HG02884 (cell line): ENCODE measurements at regions not wholly inside any gene's neighbourhood (a gene's known extent, or its start where the extent isn't known, plus 50 kb on each side); places are given as distances from the start of the nearest gene placed in this dataset.

Experiments
- ATAC-seq: cut with Tn5 transposase; IDR thresholded peaks from one replicate; pipeline ENCODE4 v1.9.1; 2021; ENCODE audit warnings: mild to moderate bottlenecking, moderate library complexity; ENCODE audit not compliant: unreplicated experiment

- no peak for ATAC-seq
Measured at GRCh38 chr6:104428184-104428583, 431.5 kb downstream of the HACE1 start.

- ATAC-seq = no peak
Measured at GRCh38 chr6:104423691-104424090, 436.0 kb downstream of the HACE1 start.

- ATAC-seq = no peak
Measured at GRCh38 chr6:104421650-104422049, 438.1 kb downstream of the HACE1 start.

- no peak for ATAC-seq
Measured at GRCh38 chr6:104418839-104419238, 440.9 kb downstream of the HACE1 start.

- no peak for ATAC-seq
Measured at GRCh38 chr6:104418125-104418524, 441.6 kb downstream of the HACE1 start.

- no peak for ATAC-seq
Measured at GRCh38 chr6:104414723-104415122, 445.0 kb downstream of the HACE1 start.

GRCh38 chr6:104413767-104414166 is 446.0 kb downstream of the HACE1 start:
- ATAC-seq = no peak

- ATAC-seq = no peak
Measured at GRCh38 chr6:104411302-104411701, 448.4 kb downstream of the HACE1 start.

GRCh38 chr6:104409913-104410312 is 449.8 kb downstream of the HACE1 start:
- no peak for ATAC-seq

GRCh38 chr6:104407957-104408356 is 451.8 kb downstream of the HACE1 start:
- no peak for ATAC-seq

- ATAC-seq = no peak
Measured at GRCh38 chr6:104404377-104404776, 455.3 kb downstream of the HACE1 start.

GRCh38 chr6:104402572-104402971 is 457.1 kb downstream of the HACE1 start:
- no peak for ATAC-seq

GRCh38 chr6:104401926-104402325 is 457.8 kb downstream of the HACE1 start:
- ATAC-seq = no peak

- no peak for ATAC-seq
Measured at GRCh38 chr6:104400844-104401243, 458.9 kb downstream of the HACE1 start.

GRCh38 chr6:104396077-104396476 is 463.6 kb downstream of the HACE1 start:
- ATAC-seq = no peak

GRCh38 chr6:104381907-104382306 is 477.8 kb downstream of the HACE1 start:
- ATAC-seq = no peak

- no peak for ATAC-seq
Measured at GRCh38 chr6:104365451-104366234, 494.1 kb downstream of the HACE1 start.

- ATAC-seq = no peak
Measured at GRCh38 chr6:104357928-104358327, 501.8 kb downstream of the HACE1 start.

- no peak for ATAC-seq
Measured at GRCh38 chr6:104356197-104356596, 503.5 kb downstream of the HACE1 start.

- no peak for ATAC-seq
Measured at GRCh38 chr6:104349191-104349590, 510.5 kb downstream of the HACE1 start.

- no peak for ATAC-seq
Measured at GRCh38 chr6:104344223-104344622, 515.5 kb downstream of the HACE1 start.

- ATAC-seq = no peak
Measured at GRCh38 chr6:104332364-104332763, 527.4 kb downstream of the HACE1 start.
